GM10266 (cell line): ENCODE measurements at regions not wholly inside any gene's neighbourhood (a gene's known extent, or its start where the extent isn't known, plus 50 kb on each side); places are given as distances from the start of the nearest gene placed in this dataset.
"Not testable (repeated sequence)": the region's sequence is repeated elsewhere in the genome, so short reads cannot be mapped to it uniquely, and the experiment has no call there.

Experiments used
- DNase-seq: peaks from one replicate; pipeline ENCODE4 v3.0.0; 2012; ENCODE audit errors: extremely low spot score
- TF ChIP-seq, protein P1 (sequence below): IDR thresholded peaks from 2 replicates; pipeline ENCODE4 v1.5.1; 2012; ENCODE audit warnings: mild to moderate bottlenecking, low read depth; ENCODE audit not compliant: control insufficient read depth, insufficient read depth; ENCODE audit errors: missing control alignments

DNA sequence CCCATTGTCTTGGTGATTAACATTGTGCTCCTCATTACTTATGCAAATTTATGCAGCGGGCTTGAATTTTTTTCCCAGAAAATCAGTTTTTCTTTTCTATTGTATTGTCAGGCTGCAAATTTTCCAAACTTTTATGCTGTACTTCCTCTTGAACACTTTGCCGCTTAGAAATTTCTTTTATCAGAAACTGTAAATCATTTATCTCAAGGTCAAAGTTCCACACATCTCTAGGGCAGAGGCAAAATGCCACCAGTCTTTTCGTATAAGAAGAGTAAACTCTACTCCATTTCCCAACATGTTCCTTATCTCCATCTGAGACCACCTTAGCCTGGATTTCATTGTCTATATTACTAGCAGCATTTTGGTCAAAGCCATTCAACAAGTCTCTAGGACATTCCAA, 113.9 kb upstream of the OLFM3 start:
- TF ChIP-seq, protein P1, sequence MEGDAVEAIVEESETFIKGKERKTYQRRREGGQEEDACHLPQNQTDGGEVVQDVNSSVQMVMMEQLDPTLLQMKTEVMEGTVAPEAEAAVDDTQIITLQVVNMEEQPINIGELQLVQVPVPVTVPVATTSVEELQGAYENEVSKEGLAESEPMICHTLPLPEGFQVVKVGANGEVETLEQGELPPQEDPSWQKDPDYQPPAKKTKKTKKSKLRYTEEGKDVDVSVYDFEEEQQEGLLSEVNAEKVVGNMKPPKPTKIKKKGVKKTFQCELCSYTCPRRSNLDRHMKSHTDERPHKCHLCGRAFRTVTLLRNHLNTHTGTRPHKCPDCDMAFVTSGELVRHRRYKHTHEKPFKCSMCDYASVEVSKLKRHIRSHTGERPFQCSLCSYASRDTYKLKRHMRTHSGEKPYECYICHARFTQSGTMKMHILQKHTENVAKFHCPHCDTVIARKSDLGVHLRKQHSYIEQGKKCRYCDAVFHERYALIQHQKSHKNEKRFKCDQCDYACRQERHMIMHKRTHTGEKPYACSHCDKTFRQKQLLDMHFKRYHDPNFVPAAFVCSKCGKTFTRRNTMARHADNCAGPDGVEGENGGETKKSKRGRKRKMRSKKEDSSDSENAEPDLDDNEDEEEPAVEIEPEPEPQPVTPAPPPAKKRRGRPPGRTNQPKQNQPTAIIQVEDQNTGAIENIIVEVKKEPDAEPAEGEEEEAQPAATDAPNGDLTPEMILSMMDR: no peak
- no peak for DNase-seq

DNA sequence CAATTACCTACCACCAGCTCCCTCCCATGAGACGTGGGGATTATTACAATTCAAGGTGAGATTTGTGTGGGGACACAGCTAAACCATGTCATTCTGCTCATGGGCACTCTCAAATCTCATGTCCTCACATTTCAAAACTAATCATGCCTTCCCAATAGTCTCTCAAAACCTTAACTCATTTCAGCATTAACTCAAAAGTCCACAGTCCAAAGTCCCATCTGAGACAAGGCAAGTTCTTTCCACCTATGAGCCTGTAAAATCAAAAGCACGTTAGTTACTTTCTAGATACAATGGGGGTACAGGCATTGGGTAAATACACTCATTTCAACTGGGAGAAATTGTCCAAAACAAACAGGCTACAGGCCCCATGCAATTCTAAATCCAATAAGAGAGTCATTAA, 112.8 kb upstream of the OLFM3 start:
- DNase-seq: not testable (repeated sequence)

DNA sequence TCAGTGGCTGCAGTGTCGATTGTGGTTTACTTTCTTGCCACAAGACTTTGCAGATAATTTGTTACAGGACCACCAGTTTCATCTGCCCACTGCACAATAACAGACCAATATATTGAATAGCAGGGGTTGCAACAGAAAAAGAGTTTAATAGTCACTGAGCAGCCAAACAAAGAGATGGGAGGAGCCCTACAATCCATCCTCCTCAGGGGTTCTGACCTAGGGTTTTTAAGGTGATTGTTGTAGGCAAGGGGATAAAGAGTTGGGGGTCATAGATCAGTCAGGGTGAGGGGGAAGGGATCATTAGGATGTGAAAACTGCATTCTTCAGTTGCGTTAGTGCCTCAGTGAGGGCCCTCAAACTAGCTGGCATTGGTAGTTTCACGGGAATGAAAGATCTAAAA, 110.7 kb upstream of the OLFM3 start:
- TF ChIP-seq, protein P1: no peak
- no peak for DNase-seq

GRCh38 chr1:102105931-102106550, 109.3 kb upstream of the OLFM3 start:
- TF ChIP-seq, protein P1: no peak
- no peak for DNase-seq

DNA sequence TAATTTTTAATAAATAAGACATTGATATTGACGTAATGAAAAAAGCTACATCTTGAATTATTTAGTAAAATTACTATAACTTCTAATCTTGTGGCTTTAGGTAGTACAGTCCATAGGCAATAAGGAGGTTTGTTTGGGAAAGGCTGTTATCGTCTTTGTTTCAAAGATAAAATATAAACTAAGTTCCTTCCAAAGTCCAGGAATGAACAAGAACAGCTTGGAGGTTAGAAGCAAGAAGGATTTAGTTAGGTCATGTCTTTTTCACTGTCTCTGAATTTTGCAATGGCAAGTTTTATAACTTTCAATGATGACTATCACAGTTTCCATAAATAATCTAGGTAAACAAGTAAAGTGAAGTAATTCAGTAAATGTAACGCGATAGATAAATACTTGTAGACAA, 106.9 kb upstream of the OLFM3 start:
- no peak for DNase-seq
- TF ChIP-seq, protein P1: no peak

- DNase-seq: no peak
- TF ChIP-seq, protein P1: no peak
These were observed 105.6 kb upstream of the OLFM3 start for GRCh38 chr1:102102276-102102780.

DNA sequence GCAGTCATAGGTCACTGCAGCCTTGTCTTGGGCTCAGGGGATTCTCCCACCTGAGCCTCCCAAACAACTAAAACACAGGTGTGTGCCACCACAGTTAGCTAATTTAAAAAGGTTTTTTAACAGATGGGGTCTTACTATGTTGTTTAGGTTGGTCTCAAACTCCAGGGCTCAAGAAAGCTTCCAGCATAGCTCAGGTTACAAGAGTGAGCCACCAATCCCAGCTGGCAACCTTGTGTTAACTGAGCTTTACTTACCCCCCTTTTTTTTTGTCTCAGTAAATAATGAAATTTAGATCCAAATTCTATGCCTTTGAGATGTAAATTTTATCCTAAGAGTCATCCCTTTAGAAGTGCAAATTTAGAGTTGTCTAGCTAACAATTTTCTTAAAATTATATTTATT, 103.9 kb upstream of the OLFM3 start:
- TF ChIP-seq, protein P1: no peak
- DNase-seq: no peak

DNA sequence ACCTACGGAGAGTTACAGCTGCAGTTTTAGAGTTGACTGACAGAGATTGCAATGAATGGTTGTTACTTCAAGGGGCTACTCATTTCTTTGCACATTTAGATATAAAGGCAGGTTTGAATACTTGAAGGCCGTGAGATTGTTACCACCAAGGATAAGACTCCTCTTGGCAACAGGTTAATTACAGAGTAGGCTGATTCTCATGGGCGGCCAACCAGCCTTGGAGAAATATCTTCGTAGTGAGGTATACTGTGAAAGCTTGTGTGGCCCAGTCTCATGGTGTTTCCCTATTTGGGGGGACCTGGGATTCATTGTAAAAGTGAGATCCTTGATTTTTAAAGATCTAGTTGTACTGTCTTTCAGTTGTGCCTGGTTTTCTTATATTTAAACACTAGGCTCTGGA, 103.2 kb upstream of the OLFM3 start:
- no peak for DNase-seq
- TF ChIP-seq, protein P1: no peak
